Mesenchymal stem cell (in vitro differentiated cells and primary cell): ENCODE measurements at regions not wholly inside any gene's neighbourhood (a gene's known extent, or its start where the extent isn't known, plus 50 kb on each side); places are given as distances from the start of the nearest gene placed in this dataset.

Experiments used
- DNase-seq: peaks from one replicate; pipeline ENCODE4 v3.0.0-alpha.2; 2013
- H2AFZ ChIP-seq: one replicate; pipeline ENCODE4 v1.6.1; 2013; ENCODE audit warnings: low read depth, mild to moderate bottlenecking, control low read depth, inconsistent platforms, low read length, moderate library complexity
- H2AK5ac ChIP-seq: 2 replicates; pipeline ENCODE4 v1.6.1; 2013; ENCODE audit warnings: low read length, moderate library complexity, mild to moderate bottlenecking, inconsistent platforms; ENCODE audit not compliant: severe bottlenecking
- H2BK120ac ChIP-seq: one replicate; pipeline ENCODE4 v1.6.1; 2013; ENCODE audit warnings: low read depth, mild to moderate bottlenecking, inconsistent platforms, low read length, moderate library complexity
- H2BK12ac ChIP-seq, 2 experiments: one replicate each; pipeline ENCODE4 v1.6.1; 2013; ENCODE audit warnings: inconsistent platforms in 2 of 2, low read length in 2 of 2, mild to moderate bottlenecking in 2 of 2, moderate library complexity in 2 of 2, control low read depth in 1 of 2
- H2BK15ac ChIP-seq: one replicate; pipeline ENCODE4 v1.6.1; 2013; ENCODE audit warnings: mild to moderate bottlenecking, low read depth, inconsistent platforms; ENCODE audit not compliant: poor library complexity, severe bottlenecking
- H2BK5ac ChIP-seq: 2 replicates; pipeline ENCODE4 v1.6.1; 2013; ENCODE audit warnings: low read depth, mild to moderate bottlenecking, low read length, control low read depth, inconsistent platforms; ENCODE audit not compliant: poor library complexity, severe bottlenecking
- H3K14ac ChIP-seq, 2 experiments: one replicate each; pipeline ENCODE4 v1.6.1; 2013; ENCODE audit warnings: inconsistent platforms in 2 of 2, low read length in 2 of 2, control low read depth in 1 of 2, mild to moderate bottlenecking in 1 of 2, moderate library complexity in 1 of 2
- H3K18ac ChIP-seq, 2 experiments: one replicate each; pipeline ENCODE4 v1.6.1; 2013; ENCODE audit warnings: inconsistent platforms in 2 of 2, low read length in 2 of 2, control low read depth in 1 of 2, low read depth in 1 of 2, mild to moderate bottlenecking in 1 of 2
- H3K23ac ChIP-seq, 2 experiments: one replicate each; pipeline ENCODE4 v1.6.1; 2013; ENCODE audit warnings: inconsistent platforms in 2 of 2, low read length in 2 of 2, mild to moderate bottlenecking in 2 of 2, moderate library complexity in 2 of 2, control low read depth in 1 of 2
- H3K27ac ChIP-seq: 2 replicates; pipeline ENCODE4 v1.5.1; 2013; ENCODE audit warnings: mild to moderate bottlenecking, moderate library complexity, low read length, control low read depth, inconsistent platforms; ENCODE audit not compliant: poor library complexity, severe bottlenecking
- H3K27me3 ChIP-seq, 2 experiments: 2 replicates each; pipeline versions ENCODE4 v1.6.1 to v1.7.0; 2013; ENCODE audit warnings: low read length in 2 of 2, mild to moderate bottlenecking in 2 of 2, moderate library complexity in 2 of 2, control low read depth in 1 of 2, inconsistent platforms in 1 of 2; ENCODE audit not compliant: control insufficient read depth in 1 of 2, insufficient read depth in 1 of 2
- H3K36me3 ChIP-seq, 2 experiments: 2 replicates each; pipeline versions ENCODE4 v1.6.1 to v1.7.0; 2013; ENCODE audit warnings: low read length in 2 of 2, control low read depth in 1 of 2, inconsistent platforms in 1 of 2, low read depth in 1 of 2, mild to moderate bottlenecking in 1 of 2; ENCODE audit not compliant: insufficient read depth in 2 of 2, control insufficient read depth in 1 of 2
- H3K4ac ChIP-seq, 2 experiments: one replicate each; pipeline ENCODE4 v1.6.1; 2013; ENCODE audit warnings: inconsistent platforms in 2 of 2, low read length in 2 of 2, mild to moderate bottlenecking in 2 of 2, moderate library complexity in 2 of 2, control low read depth in 1 of 2, low read depth in 1 of 2
- H3K4me1 ChIP-seq: 2 replicates; pipeline ENCODE4 v1.6.1; 2013; ENCODE audit warnings: low read depth, low read length, control low read depth; ENCODE audit not compliant: control insufficient read depth, insufficient read depth
- H3K4me2 ChIP-seq: 2 replicates; pipeline ENCODE4 v1.6.1; 2013; ENCODE audit warnings: low read length, mild to moderate bottlenecking, inconsistent platforms; ENCODE audit not compliant: poor library complexity, severe bottlenecking
- H3K4me3 ChIP-seq, 2 experiments: 2 replicates each; pipeline versions ENCODE4 v1.5.1 to v1.7.0; 2013; ENCODE audit warnings: low read length in 2 of 2, mild to moderate bottlenecking in 2 of 2, control low read depth in 1 of 2, low read depth in 1 of 2; ENCODE audit not compliant: insufficient read depth in 1 of 2
- H3K79me1 ChIP-seq: replicated peaks from 2 replicates; pipeline ENCODE4 v1.6.1; 2013; ENCODE audit warnings: mild to moderate bottlenecking, control low read depth, low read length, inconsistent platforms; ENCODE audit not compliant: poor library complexity, severe bottlenecking
- H3K9ac ChIP-seq: 2 replicates; pipeline ENCODE4 v1.7.0; 2013; ENCODE audit warnings: mild to moderate bottlenecking, low read length, moderate library complexity
- H3K9me3 ChIP-seq: 2 replicates; pipeline ENCODE4 v1.7.0; 2013; ENCODE audit warnings: mild to moderate bottlenecking, low read length; ENCODE audit not compliant: control insufficient read depth
- H4K8ac ChIP-seq: one replicate; pipeline ENCODE4 v1.6.1; 2013; ENCODE audit warnings: inconsistent platforms, mild to moderate bottlenecking, low read length, moderate library complexity
- H4K91ac ChIP-seq: one replicate; pipeline ENCODE4 v1.6.1; 2013; ENCODE audit warnings: mild to moderate bottlenecking, low read length, inconsistent platforms
- WGBS: methylation state at CpG from one replicate; pipeline ENCODE4 v1.1.7; 2013; ENCODE audit warnings: mixed read lengths; 5-methylcytosine and 5-hydroxymethylcytosine counted together

- Histone ChIP-seq H4K91ac (no peak overlapping the region), H3K79me1 (no peaks in the 10 kb centered on the region), H2BK12ac (no peak overlapping the region), H3K27me3 (peaks cover 0 to 35% of the 10 kb centered on the region in 2 experiments), H3K23ac (no peak overlapping the region), H3K4ac (no peak overlapping the region), H2BK120ac (no peak overlapping the region), H3K4me2 (no peak overlapping the region), H2AFZ (no peak overlapping the region), H3K36me3 (no peaks in the 10 kb centered on the region), H2AK5ac (no peak overlapping the region), H3K18ac (no peak overlapping the region), H4K8ac (no peak overlapping the region), H2BK5ac (no peak overlapping the region), H3K4me3 (no peak overlapping the region), H2BK15ac (no peak overlapping the region), H3K9me3 (no peaks in the 10 kb centered on the region), H3K27ac (no peak overlapping the region), H3K14ac (no peak overlapping the region), H3K4me1 (no peaks in the 10 kb centered on the region), H3K9ac (no peak overlapping the region)
- DNase-seq, result no peak
- 82% methylated on average over 2 of the region's 3 CpGs for WGBS
Measured at GRCh38 chr10:104505521-104506042, 135.5 kb upstream of the SORCS3 start.

GRCh38 chr10:104509981-104510380, 131.1 kb upstream of the SORCS3 start:
- H3K4me1 ChIP-seq, result no peaks in the 10 kb centered on the region
- H3K79me1 ChIP-seq, result no peaks in the 10 kb centered on the region
- H3K36me3 ChIP-seq, result no peaks in the 10 kb centered on the region
- no peak overlapping the region for H2BK5ac ChIP-seq
- H4K91ac ChIP-seq, result no peak overlapping the region
- no peak overlapping the region for H2AK5ac ChIP-seq
- no peak overlapping the region for H3K4me2 ChIP-seq
- H3K4me3 ChIP-seq, result no peak overlapping the region
- H4K8ac ChIP-seq, result no peak overlapping the region
- no peak overlapping the region for H3K14ac ChIP-seq
- no peak overlapping the region for H3K9ac ChIP-seq
- no peak overlapping the region for H3K4ac ChIP-seq
- no peak overlapping the region for H2BK15ac ChIP-seq
- no peaks in the 10 kb centered on the region for H3K9me3 ChIP-seq
- peaks cover 0 to 57% of the 10 kb centered on the region in 2 experiments for H3K27me3 ChIP-seq
- no peak for DNase-seq
- no peak overlapping the region for H3K23ac ChIP-seq
- no peak overlapping the region for H2BK12ac ChIP-seq
- no peak overlapping the region for H3K18ac ChIP-seq
- no peak overlapping the region for H2BK120ac ChIP-seq
- no peak overlapping the region for H2AFZ ChIP-seq
- WGBS, result 80% methylated on average over 3 of the region's 3 CpGs
- H3K27ac ChIP-seq, result no peak overlapping the region

GRCh38 chr10:104510644-104511043, 130.4 kb upstream of the SORCS3 start:
- no peak overlapping the region for H3K14ac ChIP-seq
- no peaks in the 10 kb centered on the region for H3K79me1 ChIP-seq
- no peak overlapping the region for H2AK5ac ChIP-seq
- no peak for DNase-seq
- H3K23ac ChIP-seq, result no peak overlapping the region
- H3K27ac ChIP-seq, result no peak overlapping the region
- H3K9ac ChIP-seq, result no peak overlapping the region
- H4K8ac ChIP-seq, result no peak overlapping the region
- WGBS, result no CpG with 5 or more reads among the region's 2 CpGs
- no peaks in the 10 kb centered on the region for H3K9me3 ChIP-seq
- no peak overlapping the region for H3K18ac ChIP-seq
- no peaks in the 10 kb centered on the region for H3K36me3 ChIP-seq
- peaks cover 0 to 63% of the 10 kb centered on the region in 2 experiments for H3K27me3 ChIP-seq
- H4K91ac ChIP-seq, result no peak overlapping the region
- H3K4me3 ChIP-seq, result no peak overlapping the region
- H2BK15ac ChIP-seq, result no peak overlapping the region
- H3K4ac ChIP-seq, result no peak overlapping the region
- H2BK120ac ChIP-seq, result no peak overlapping the region
- no peak overlapping the region for H2BK5ac ChIP-seq
- no peak overlapping the region for H3K4me2 ChIP-seq
- no peak overlapping the region for H2BK12ac ChIP-seq
- no peak overlapping the region for H2AFZ ChIP-seq
- no peaks in the 10 kb centered on the region for H3K4me1 ChIP-seq

GRCh38 chr10:104512800-104513199, 128.3 kb upstream of the SORCS3 start:
- Histone ChIP-seq H4K8ac (no peak overlapping the region), H2BK12ac (no peak overlapping the region), H2BK5ac (no peak overlapping the region), H3K36me3 (no peaks in the 10 kb centered on the region), H3K18ac (no peak overlapping the region), H3K27me3 (peaks cover 0 to 49% of the 10 kb centered on the region in 2 experiments), H3K9ac (no peak overlapping the region), H2AFZ (no peak overlapping the region), H3K4me1 (no peaks in the 10 kb centered on the region), H2BK15ac (no peak overlapping the region), H3K23ac (no peak overlapping the region), H3K14ac (no peak overlapping the region), H3K4me3 (no peak overlapping the region), H3K9me3 (no peaks in the 10 kb centered on the region), H2BK120ac (no peak overlapping the region), H2AK5ac (no peak overlapping the region), H3K79me1 (no peaks in the 10 kb centered on the region), H3K4ac (no peak overlapping the region), H3K4me2 (no peak overlapping the region), H4K91ac (no peak overlapping the region), H3K27ac (no peak overlapping the region)
- WGBS, result 78% methylated on average over 6 of the region's 8 CpGs
- DNase-seq, result no peak
